ENCODE measurements at regions not wholly inside any gene's neighbourhood (a gene's known extent, or its start where the extent isn't known, plus 50 kb on each side); places are given as distances from the start of the nearest gene placed in this dataset.

- no peak for TF ChIP-seq CTCF (IDR thresholded peaks at IDR 0.05)
- no peak for TF ChIP-seq POLR2A (IDR thresholded peaks at IDR 0.05)
Observed at GRCh38 chrX:10923466-10923865, 187.7 kb upstream of the HCCS start.
